ENCODE measurements at regions not wholly inside any gene's neighbourhood (a gene's known extent, or its start where the extent isn't known, plus 50 kb on each side); places are given as distances from the start of the nearest gene placed in this dataset.

- TF ChIP-seq ZFX (IDR thresholded peaks at IDR 0.05) (no peak), SIN3A (IDR thresholded peaks at IDR 0.05; ENCODE audit: low read depth) (no peak), RAD21 (IDR thresholded peaks at IDR 0.05; ENCODE audit: low read depth) (no peak), ZBTB33 (IDR thresholded peaks at IDR 0.05; ENCODE audit: extremely low read depth, insufficient replicate concordance, low read length) (no peak), POLR2A (IDR thresholded peaks at IDR 0.05; ENCODE audit: borderline replicate concordance, extremely low read depth, insufficient read depth, insufficient read length) (no peak)
Observed at GRCh38 chr4:151859641-151860040, 98.8 kb upstream of the GATB start (continued).

- Histone ChIP-seq H3K4me1 (ENCODE audit: control insufficient read depth in 1 of 2, insufficient read depth in 2 of 2, low read length in 2 of 2) (no peaks in the 10 kb centered on the region; a peak in 1 of 4 replicates), H4K20me1 (ENCODE audit: insufficient read depth) (no peaks in the 10 kb centered on the region), H3K79me2 (ENCODE audit: insufficient read depth, low read length) (no peaks in the 10 kb centered on the region), H3K4me3 (replicated peaks in 1 of 2; ENCODE audit: low read depth in 1 of 2, low read length in 2 of 2) (no peak overlapping the region), H2AFZ (ENCODE audit: low read depth, low read length, poor library complexity, severe bottlenecking) (no peak overlapping the region), H3K9me2 (ENCODE audit: insufficient read depth) (no peaks in the 10 kb centered on the region), H3K9me3 (ENCODE audit: control insufficient read depth in 1 of 2, insufficient read depth in 1 of 2, low read depth in 1 of 2, low read length in 2 of 2) (no peaks in the 10 kb centered on the region), H3K36me3 (ENCODE audit: control insufficient read depth in 1 of 2, insufficient read depth in 2 of 2, low read length in 2 of 2) (no peaks in the 10 kb centered on the region), H3K4me2 (ENCODE audit: low read length) (no peak overlapping the region), H3K27me3 (ENCODE audit: insufficient read depth, low read length) (peaks cover 47% of the 10 kb centered on the region), H3K27ac (ENCODE audit: low read depth, low read length) (no peak overlapping the region), H3K9ac (ENCODE audit: low read length) (no peak overlapping the region)
- ChIA-PET CTCF (no interaction called here), POLR2A (no interaction called here), RAD21 (ENCODE audit: low non-redundant PET in 1 of 2, low total read pairs in 2 of 2, uncharacterized antibody in 2 of 2, unreplicated experiment in 2 of 2) (no interaction called here)
- no TSS peak for BruUV-seq (replicated peaks)
- ATAC-seq: no peak
- TF ChIP-seq YY1 (IDR thresholded peaks at IDR 0.05; ENCODE audit: extremely low read depth, insufficient replicate concordance, low read depth, low read length): no peak
- no peak for TF ChIP-seq ZFX (IDR thresholded peaks at IDR 0.05)
- no peak for TF ChIP-seq SRF (IDR thresholded peaks at IDR 0.05; ENCODE audit: low read depth)
- TF ChIP-seq, protein P1, sequence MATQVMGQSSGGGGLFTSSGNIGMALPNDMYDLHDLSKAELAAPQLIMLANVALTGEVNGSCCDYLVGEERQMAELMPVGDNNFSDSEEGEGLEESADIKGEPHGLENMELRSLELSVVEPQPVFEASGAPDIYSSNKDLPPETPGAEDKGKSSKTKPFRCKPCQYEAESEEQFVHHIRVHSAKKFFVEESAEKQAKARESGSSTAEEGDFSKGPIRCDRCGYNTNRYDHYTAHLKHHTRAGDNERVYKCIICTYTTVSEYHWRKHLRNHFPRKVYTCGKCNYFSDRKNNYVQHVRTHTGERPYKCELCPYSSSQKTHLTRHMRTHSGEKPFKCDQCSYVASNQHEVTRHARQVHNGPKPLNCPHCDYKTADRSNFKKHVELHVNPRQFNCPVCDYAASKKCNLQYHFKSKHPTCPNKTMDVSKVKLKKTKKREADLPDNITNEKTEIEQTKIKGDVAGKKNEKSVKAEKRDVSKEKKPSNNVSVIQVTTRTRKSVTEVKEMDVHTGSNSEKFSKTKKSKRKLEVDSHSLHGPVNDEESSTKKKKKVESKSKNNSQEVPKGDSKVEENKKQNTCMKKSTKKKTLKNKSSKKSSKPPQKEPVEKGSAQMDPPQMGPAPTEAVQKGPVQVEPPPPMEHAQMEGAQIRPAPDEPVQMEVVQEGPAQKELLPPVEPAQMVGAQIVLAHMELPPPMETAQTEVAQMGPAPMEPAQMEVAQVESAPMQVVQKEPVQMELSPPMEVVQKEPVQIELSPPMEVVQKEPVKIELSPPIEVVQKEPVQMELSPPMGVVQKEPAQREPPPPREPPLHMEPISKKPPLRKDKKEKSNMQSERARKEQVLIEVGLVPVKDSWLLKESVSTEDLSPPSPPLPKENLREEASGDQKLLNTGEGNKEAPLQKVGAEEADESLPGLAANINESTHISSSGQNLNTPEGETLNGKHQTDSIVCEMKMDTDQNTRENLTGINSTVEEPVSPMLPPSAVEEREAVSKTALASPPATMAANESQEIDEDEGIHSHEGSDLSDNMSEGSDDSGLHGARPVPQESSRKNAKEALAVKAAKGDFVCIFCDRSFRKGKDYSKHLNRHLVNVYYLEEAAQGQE (IDR thresholded peaks at IDR 0.05; ENCODE audit: low read depth): no peak
- TF ChIP-seq CBX3 (IDR thresholded peaks at IDR 0.05; ENCODE audit: low read depth): no peak
- TF ChIP-seq, protein P2, sequence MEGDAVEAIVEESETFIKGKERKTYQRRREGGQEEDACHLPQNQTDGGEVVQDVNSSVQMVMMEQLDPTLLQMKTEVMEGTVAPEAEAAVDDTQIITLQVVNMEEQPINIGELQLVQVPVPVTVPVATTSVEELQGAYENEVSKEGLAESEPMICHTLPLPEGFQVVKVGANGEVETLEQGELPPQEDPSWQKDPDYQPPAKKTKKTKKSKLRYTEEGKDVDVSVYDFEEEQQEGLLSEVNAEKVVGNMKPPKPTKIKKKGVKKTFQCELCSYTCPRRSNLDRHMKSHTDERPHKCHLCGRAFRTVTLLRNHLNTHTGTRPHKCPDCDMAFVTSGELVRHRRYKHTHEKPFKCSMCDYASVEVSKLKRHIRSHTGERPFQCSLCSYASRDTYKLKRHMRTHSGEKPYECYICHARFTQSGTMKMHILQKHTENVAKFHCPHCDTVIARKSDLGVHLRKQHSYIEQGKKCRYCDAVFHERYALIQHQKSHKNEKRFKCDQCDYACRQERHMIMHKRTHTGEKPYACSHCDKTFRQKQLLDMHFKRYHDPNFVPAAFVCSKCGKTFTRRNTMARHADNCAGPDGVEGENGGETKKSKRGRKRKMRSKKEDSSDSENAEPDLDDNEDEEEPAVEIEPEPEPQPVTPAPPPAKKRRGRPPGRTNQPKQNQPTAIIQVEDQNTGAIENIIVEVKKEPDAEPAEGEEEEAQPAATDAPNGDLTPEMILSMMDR (IDR thresholded peaks at IDR 0.05 in 2 of 3, conservative IDR thresholded peaks at IDR 0.05 in 1 of 3; ENCODE audit: borderline replicate concordance in 1 of 3, insufficient read depth in 1 of 3, low read depth in 2 of 3, low read length in 2 of 3): no peak
- no peak for TF ChIP-seq CEBPB (IDR thresholded peaks at IDR 0.05; ENCODE audit: low read depth)
- DNase-seq (ENCODE audit: low read depth, low spot score): no peak
- intact Hi-C loops (cut with micrococcal nuclease): no loop called here
Observed at GRCh38 chr4:151858356-151858755, 97.5 kb upstream of the GATB start.
